ACC112 (cell line): ENCODE measurements at regions not wholly inside any gene's neighbourhood (a gene's known extent, or its start where the extent isn't known, plus 50 kb on each side); places are given as distances from the start of the nearest gene placed in this dataset.

Experiments used
- H2AFZ ChIP-seq: fragments of 200-600 bp; sonication (generic); one replicate; pipeline ENCODE4 v1.6.0; 2017; ENCODE audit warnings: antibody characterized with exemption, low read length; ENCODE audit not compliant: unreplicated experiment
- H3K27ac ChIP-seq: fragments of 200-600 bp; sonication (generic); 2 replicates; pipeline ENCODE4 v1.5.1; 2014; ENCODE audit warnings: low read depth, mild to moderate bottlenecking, antibody characterized with exemption, low read length, moderate library complexity
- H3K27me3 ChIP-seq: fragments of 200-600 bp; sonication (generic); 2 replicates; pipeline ENCODE4 v1.6.1; 2014; ENCODE audit warnings: mild to moderate bottlenecking, antibody characterized with exemption, low read length, moderate library complexity, mixed read lengths; ENCODE audit not compliant: insufficient read depth
- H3K36me3 ChIP-seq: fragments of 200-600 bp; sonication (generic); 2 replicates; pipeline ENCODE4 v1.6.1; 2016; ENCODE audit warnings: mild to moderate bottlenecking, antibody characterized with exemption, low read length, moderate library complexity, mixed read lengths; ENCODE audit not compliant: insufficient read depth
- H3K4me1 ChIP-seq: fragments of 200-600 bp; sonication (generic); one replicate; pipeline ENCODE4 v1.6.1; 2016; ENCODE audit warnings: low read length, mixed read lengths; ENCODE audit not compliant: insufficient read depth, unreplicated experiment, control insufficient read depth
- H3K4me3 ChIP-seq: fragments of 200-600 bp; sonication (generic); 2 replicates; pipeline ENCODE4 v1.5.1; 2014; ENCODE audit warnings: mild to moderate bottlenecking, low read depth, low read length
- H3K79me2 ChIP-seq: fragments of 200-600 bp; sonication (generic); one replicate; pipeline ENCODE4 v1.6.0; 2016; ENCODE audit warnings: low read length; ENCODE audit not compliant: control insufficient read depth, unreplicated experiment, insufficient read depth

- Histone ChIP-seq H3K36me3 (no peaks in the 10 kb centered on the region), H3K4me3 (no peak overlapping the region), H2AFZ (no peak overlapping the region), H3K4me1 (no peaks in the 10 kb centered on the region), H3K27me3 (peaks cover 57% of the 10 kb centered on the region), H3K79me2 (no peaks in the 10 kb centered on the region), H3K27ac (no peak overlapping the region)
Measured at GRCh38 chr12:3438401-3438800, 52.6 kb upstream of the PRMT8 start.
